KMS-11 (cell line): ENCODE measurements at regions not wholly inside any gene's neighbourhood (a gene's known extent, or its start where the extent isn't known, plus 50 kb on each side); places are given as distances from the start of the nearest gene placed in this dataset.

Source experiments
- H2AFZ ChIP-seq: fragments of 200-600 bp; sonication (generic); 2 replicates; pipeline ENCODE4 v1.6.1; 2016; ENCODE audit warnings: antibody characterized with exemption, mixed run types, low read depth
- H3K27ac ChIP-seq: fragments of 200-600 bp; sonication (generic); 2 replicates; pipeline ENCODE4 v1.6.1; 2016; ENCODE audit warnings: mild to moderate bottlenecking, mixed run types
- H3K27me3 ChIP-seq: fragments of 200-600 bp; sonication (generic); 2 replicates; pipeline ENCODE4 v1.6.1; 2017; ENCODE audit warnings: mild to moderate bottlenecking, low read depth, mixed run types, moderate library complexity; ENCODE audit not compliant: insufficient read depth
- H3K36me3 ChIP-seq: fragments of 200-600 bp; sonication (generic); 2 replicates; pipeline ENCODE4 v1.6.1; 2017; ENCODE audit warnings: mild to moderate bottlenecking, mixed run types; ENCODE audit not compliant: insufficient read depth
- H3K4me1 ChIP-seq: fragments of 200-600 bp; sonication (generic); 2 replicates; pipeline ENCODE4 v1.6.1; 2016; ENCODE audit warnings: mild to moderate bottlenecking, low read depth, mixed run types; ENCODE audit not compliant: poor library complexity, severe bottlenecking
- H3K4me2 ChIP-seq: fragments of 200-600 bp; sonication (generic); 2 replicates; pipeline ENCODE4 v1.7.0; 2016; ENCODE audit warnings: mild to moderate bottlenecking, mixed run types
- H3K4me3 ChIP-seq: fragments of 200-600 bp; sonication (generic); IDR thresholded peaks from 2 replicates; pipeline ENCODE4 v1.6.1; 2017; ENCODE audit warnings: low read depth, low read length, mixed read lengths; ENCODE audit not compliant: insufficient read depth
- H3K79me2 ChIP-seq: fragments of 200-600 bp; sonication (generic); 2 replicates; pipeline ENCODE4 v1.6.1; 2016; ENCODE audit warnings: low read depth, mixed run types; ENCODE audit not compliant: insufficient read depth
- H3K9ac ChIP-seq: fragments of 200-600 bp; sonication (generic); 2 replicates; pipeline ENCODE4 v1.6.1; 2016; ENCODE audit warnings: mild to moderate bottlenecking, mixed run types
- H4K20me1 ChIP-seq: fragments of 200-600 bp; sonication (generic); 2 replicates; pipeline ENCODE4 v1.6.1; 2016; ENCODE audit warnings: mild to moderate bottlenecking, mixed run types; ENCODE audit not compliant: insufficient read depth
- CTCF ChIP-seq: fragments of 200-600 bp; sonication (generic); conservative IDR thresholded peaks from 2 replicates; pipeline ENCODE4 v1.6.1; 2017; ENCODE audit warnings: low read depth, mild to moderate bottlenecking, antibody characterized with exemption, low read length, moderate library complexity, mixed read lengths

GRCh38 chr11:122398167-122398566 is 257.4 kb upstream of the UBASH3B start:
- H3K9ac ChIP-seq: no peak overlapping the region
- no peak overlapping the region for H3K4me3 ChIP-seq
- no peak for TF ChIP-seq CTCF
- no peaks in the 10 kb centered on the region for H3K27me3 ChIP-seq
- no peaks in the 10 kb centered on the region for H3K36me3 ChIP-seq
- H3K4me1 ChIP-seq: peaks cover 26% of the 10 kb centered on the region
- H2AFZ ChIP-seq: no peak overlapping the region
- H4K20me1 ChIP-seq: no peaks in the 10 kb centered on the region
- no peak overlapping the region for H3K27ac ChIP-seq
- H3K79me2 ChIP-seq: no peaks in the 10 kb centered on the region
- H3K4me2 ChIP-seq: no peak overlapping the region

DNA sequence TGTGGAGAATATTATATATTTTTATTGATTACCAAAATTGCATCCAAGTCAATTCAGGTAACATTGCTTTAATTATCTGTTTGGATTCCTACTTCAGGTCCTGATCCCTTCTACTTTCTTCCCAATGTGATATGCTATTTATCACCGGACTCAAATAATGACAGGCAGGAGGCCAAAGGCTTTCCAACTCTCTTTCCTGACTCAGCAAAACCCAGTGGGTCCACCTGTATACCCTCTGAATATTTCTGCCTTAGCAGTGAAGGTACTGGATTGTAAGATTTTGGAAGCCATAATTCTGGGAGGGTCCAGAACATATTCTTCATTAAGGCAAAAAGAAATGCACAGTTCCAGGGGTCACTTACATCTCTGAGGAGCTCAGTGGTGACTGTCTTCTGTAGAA is 260.2 kb upstream of the UBASH3B start:
- Histone ChIP-seq H2AFZ (no peak overlapping the region), H3K79me2 (no peaks in the 10 kb centered on the region), H3K9ac (no peak overlapping the region), H3K36me3 (no peaks in the 10 kb centered on the region), H3K4me2 (no peak overlapping the region), H3K27me3 (no peaks in the 10 kb centered on the region), H3K4me3 (no peak overlapping the region), H3K4me1 (peaks cover 26% of the 10 kb centered on the region), H4K20me1 (no peaks in the 10 kb centered on the region), H3K27ac (no peak overlapping the region)
- no peak for TF ChIP-seq CTCF

- H3K27ac ChIP-seq: no peak overlapping the region
- H3K4me2 ChIP-seq: no peak overlapping the region
- no peaks in the 10 kb centered on the region for H4K20me1 ChIP-seq
- TF ChIP-seq CTCF: no peak
- no peak overlapping the region for H3K4me3 ChIP-seq
- no peak overlapping the region for H3K9ac ChIP-seq
- peaks cover 19% of the 10 kb centered on the region for H3K4me1 ChIP-seq
- no peaks in the 10 kb centered on the region for H3K79me2 ChIP-seq
- H3K27me3 ChIP-seq: no peaks in the 10 kb centered on the region
- H3K36me3 ChIP-seq: no peaks in the 10 kb centered on the region
- no peak overlapping the region for H2AFZ ChIP-seq
These were observed 261.2 kb upstream of the UBASH3B start for GRCh38 chr11:122394313-122394712.

- no peak for TF ChIP-seq CTCF
These were observed 262.2 kb upstream of the UBASH3B start for GRCh38 chr11:122393209-122393860.

More at GRCh38 chr11:122393209-122393860, 262.2 kb upstream of the UBASH3B start:
- no peaks in the 10 kb centered on the region for H3K79me2 ChIP-seq
- H3K4me1 ChIP-seq: peaks cover 9% of the 10 kb centered on the region
- H2AFZ ChIP-seq: no peak overlapping the region
- H3K36me3 ChIP-seq: no peaks in the 10 kb centered on the region
- no peaks in the 10 kb centered on the region for H4K20me1 ChIP-seq
- no peak overlapping the region for H3K27ac ChIP-seq
- H3K4me3 ChIP-seq: no peak overlapping the region
- H3K4me2 ChIP-seq: no peak overlapping the region
- H3K27me3 ChIP-seq: no peaks in the 10 kb centered on the region
- no peak overlapping the region for H3K9ac ChIP-seq
